ENCODE measurements at regions not wholly inside any gene's neighbourhood (a gene's known extent, or its start where the extent isn't known, plus 50 kb on each side); places are given as distances from the start of the nearest gene placed in this dataset.

DNA sequence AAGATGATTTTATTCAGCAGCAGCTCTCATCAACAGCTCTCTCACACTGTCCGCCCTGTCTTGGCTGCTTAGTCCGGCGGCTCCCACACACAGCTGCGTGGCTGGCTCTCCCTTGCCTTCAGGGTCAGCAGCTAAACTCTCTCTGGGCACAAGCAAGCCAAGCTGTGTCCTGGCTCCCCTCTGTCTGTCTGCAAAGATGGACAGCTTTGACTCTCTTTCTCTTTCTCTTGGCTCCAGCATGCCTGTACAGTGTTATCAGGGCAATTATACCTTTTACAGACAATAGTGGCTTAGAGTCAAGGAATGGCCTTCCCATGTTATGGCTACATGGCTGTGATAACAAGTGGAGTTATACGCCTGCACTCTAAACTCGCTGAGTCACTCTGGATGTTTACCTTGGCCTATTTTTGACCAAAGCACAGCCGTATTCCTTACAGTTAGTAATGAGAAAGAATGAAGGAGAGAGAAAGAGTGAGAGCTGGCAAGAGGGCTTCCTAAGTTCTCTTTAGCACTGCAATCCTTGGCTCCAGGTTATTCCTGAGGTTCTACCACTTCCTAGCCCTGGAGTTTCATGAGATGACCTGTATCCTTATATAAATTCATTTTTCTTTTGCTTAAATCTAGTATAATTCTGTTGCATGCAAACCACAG lies 59.9 kb upstream of the ZSWIM5 start (continued):
- TF ChIP-seq PBX2 (CRISPR knock-in tag; IDR thresholded peaks at IDR 0.05; ENCODE audit: low read depth) (no peak), PBX2 (tag; conservative IDR thresholded peaks at IDR 0.05; ENCODE audit: low read depth) (peak; percentile 49), POLR2AphosphoS5 (IDR thresholded peaks at IDR 0.05; ENCODE audit: control insufficient read depth, insufficient read depth, low read depth, low read length) (no peak), ZBTB17 (CRISPR knock-in tag; IDR thresholded peaks at IDR 0.05) (peak; percentile 86; the same call in 1 of the 2 replicates), MECOM (CRISPR knock-in tag; IDR thresholded peaks at IDR 0.05) (no peak), KDM5B (IDR thresholded peaks at IDR 0.05; ENCODE audit: insufficient replicate concordance, low read depth, low read length) (no peak), MTF1 (CRISPR knock-in tag; IDR thresholded peaks at IDR 0.05; ENCODE audit: borderline replicate concordance) (0 out of 2 replicates have a peak, but pooled peaks have one; percentile 10), GATA2 (CRISPR knock-in tag; IDR thresholded peaks at IDR 0.05) (no peak), RBM17 (IDR thresholded peaks at IDR 0.05; ENCODE audit: borderline replicate concordance, low read depth, low read length) (no peak), NCOA4 (IDR thresholded peaks at IDR 0.05; ENCODE audit: partially characterized antibody) (no peak), DPF2 (IDR thresholded peaks at IDR 0.05) (peak; percentile 97), OTX1 (CRISPR knock-in tag; IDR thresholded peaks at IDR 0.05) (no peak), NFRKB (IDR thresholded peaks at IDR 0.05; ENCODE audit: low read depth) (peak; percentile 85; the same call in 1 of the 2 replicates), BMI1 (IDR thresholded peaks at IDR 0.05; ENCODE audit: low read length) (no peak), USF1 (CRISPR knock-in tag; IDR thresholded peaks at IDR 0.05) (no peak), RBM25 (IDR thresholded peaks at IDR 0.05; ENCODE audit: low read depth, low read length, severe bottlenecking) (no peak), ZNF589 (CRISPR knock-in tag; IDR thresholded peaks at IDR 0.05; ENCODE audit: low read depth) (no peak), CREM (IDR thresholded peaks at IDR 0.05; ENCODE audit: low read depth) (peak; percentile 50; the same call in 1 of the 2 replicates), SIRT6 (IDR thresholded peaks at IDR 0.05; ENCODE audit: low read depth, low read length) (no peak), ZNF384 (IDR thresholded peaks at IDR 0.05; ENCODE audit: low read depth, low read length) (no peak)
- TF ChIP-seq, protein P1, sequence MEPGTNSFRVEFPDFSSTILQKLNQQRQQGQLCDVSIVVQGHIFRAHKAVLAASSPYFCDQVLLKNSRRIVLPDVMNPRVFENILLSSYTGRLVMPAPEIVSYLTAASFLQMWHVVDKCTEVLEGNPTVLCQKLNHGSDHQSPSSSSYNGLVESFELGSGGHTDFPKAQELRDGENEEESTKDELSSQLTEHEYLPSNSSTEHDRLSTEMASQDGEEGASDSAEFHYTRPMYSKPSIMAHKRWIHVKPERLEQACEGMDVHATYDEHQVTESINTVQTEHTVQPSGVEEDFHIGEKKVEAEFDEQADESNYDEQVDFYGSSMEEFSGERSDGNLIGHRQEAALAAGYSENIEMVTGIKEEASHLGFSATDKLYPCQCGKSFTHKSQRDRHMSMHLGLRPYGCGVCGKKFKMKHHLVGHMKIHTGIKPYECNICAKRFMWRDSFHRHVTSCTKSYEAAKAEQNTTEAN (CRISPR knock-in tag; IDR thresholded peaks at IDR 0.05), result no peak
- TF ChIP-seq, protein P2, sequence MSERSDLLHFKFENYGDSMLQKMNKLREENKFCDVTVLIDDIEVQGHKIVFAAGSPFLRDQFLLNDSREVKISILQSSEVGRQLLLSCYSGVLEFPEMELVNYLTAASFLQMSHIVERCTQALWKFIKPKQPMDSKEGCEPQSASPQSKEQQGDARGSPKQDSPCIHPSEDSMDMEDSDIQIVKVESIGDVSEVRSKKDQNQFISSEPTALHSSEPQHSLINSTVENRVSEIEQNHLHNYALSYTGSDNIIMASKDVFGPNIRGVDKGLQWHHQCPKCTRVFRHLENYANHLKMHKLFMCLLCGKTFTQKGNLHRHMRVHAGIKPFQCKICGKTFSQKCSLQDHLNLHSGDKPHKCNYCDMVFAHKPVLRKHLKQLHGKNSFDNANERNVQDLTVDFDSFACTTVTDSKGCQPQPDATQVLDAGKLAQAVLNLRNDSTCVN (CRISPR knock-in tag; IDR thresholded peaks at IDR 0.05), result peak; percentile 84

Data from K562 (cell line).